ENCODE measurements at regions not wholly inside any gene's neighbourhood (a gene's known extent, or its start where the extent isn't known, plus 50 kb on each side); places are given as distances from the start of the nearest gene placed in this dataset.

GRCh38 chr15:36426691-36427090 is 152.7 kb upstream of the CDIN1 start:
- no peak for TF ChIP-seq CTCF (IDR thresholded peaks at IDR 0.05; ENCODE audit: unreplicated experiment)
- Mint-ChIP-seq H3K4me1 (peaks cover 21% of the 10 kb centered on the region), H3K4me3 (no peak overlapping the region), H3K9me3 (peaks cover 13% of the 10 kb centered on the region), H3K36me3 (peaks cover 6% of the 10 kb centered on the region), H3K27me3 (ENCODE audit: low read depth) (no peaks in the 10 kb centered on the region), H3K27ac (no peak overlapping the region)
- no peak for DNase-seq (ENCODE audit: low spot score in 2 of 2, unreplicated experiment in 2 of 2)

GRCh38 chr15:36428102-36428845 is 151.2 kb upstream of the CDIN1 start:
- no peak overlapping the region for H3K4me3 Mint-ChIP-seq

GRCh38 chr15:36429707-36430106 is 149.7 kb upstream of the CDIN1 start:
- no peaks in the 10 kb centered on the region for H3K27me3 Mint-ChIP-seq (ENCODE audit: low read depth)

More at GRCh38 chr15:36428102-36428845, 151.2 kb upstream of the CDIN1 start:
- no peak for DNase-seq (ENCODE audit: low spot score in 2 of 2, unreplicated experiment in 2 of 2)
- H3K4me1 Mint-ChIP-seq: peaks cover 21% of the 10 kb centered on the region
- TF ChIP-seq CTCF (IDR thresholded peaks at IDR 0.05; ENCODE audit: unreplicated experiment): no peak
- no peak overlapping the region for H3K27ac Mint-ChIP-seq
- no peaks in the 10 kb centered on the region for H3K27me3 Mint-ChIP-seq (ENCODE audit: low read depth)
- H3K36me3 Mint-ChIP-seq: peaks cover 3% of the 10 kb centered on the region
- H3K9me3 Mint-ChIP-seq: peaks cover 3% of the 10 kb centered on the region

GRCh38 chr15:36430280-36430679 is 149.1 kb upstream of the CDIN1 start:
- no peak for TF ChIP-seq CTCF (IDR thresholded peaks at IDR 0.05; ENCODE audit: unreplicated experiment)
- Mint-ChIP-seq H3K27ac (no peak overlapping the region), H3K4me3 (no peak overlapping the region), H3K36me3 (no peaks in the 10 kb centered on the region), H3K27me3 (ENCODE audit: low read depth) (no peaks in the 10 kb centered on the region), H3K9me3 (no peaks in the 10 kb centered on the region), H3K4me1 (peaks cover 21% of the 10 kb centered on the region)
- no peak for DNase-seq (ENCODE audit: low spot score in 2 of 2, unreplicated experiment in 2 of 2)

More at GRCh38 chr15:36429707-36430106, 149.7 kb upstream of the CDIN1 start:
- Mint-ChIP-seq H3K9me3 (no peaks in the 10 kb centered on the region), H3K4me3 (no peak overlapping the region), H3K4me1 (peaks cover 21% of the 10 kb centered on the region), H3K27ac (no peak overlapping the region), H3K36me3 (no peaks in the 10 kb centered on the region)
- DNase-seq (ENCODE audit: low spot score in 2 of 2, unreplicated experiment in 2 of 2): no peak
- no peak for TF ChIP-seq CTCF (IDR thresholded peaks at IDR 0.05; ENCODE audit: unreplicated experiment)

GRCh38 chr15:36430726-36431265 is 148.6 kb upstream of the CDIN1 start:
- no peak for TF ChIP-seq CTCF (IDR thresholded peaks at IDR 0.05; ENCODE audit: unreplicated experiment)
- H3K27me3 Mint-ChIP-seq (ENCODE audit: low read depth): no peaks in the 10 kb centered on the region
- H3K27ac Mint-ChIP-seq: no peak overlapping the region
- DNase-seq (ENCODE audit: low spot score in 2 of 2, unreplicated experiment in 2 of 2): no peak
- no peak overlapping the region for H3K4me3 Mint-ChIP-seq
- peaks cover 21% of the 10 kb centered on the region for H3K4me1 Mint-ChIP-seq
- no peaks in the 10 kb centered on the region for H3K36me3 Mint-ChIP-seq
- no peaks in the 10 kb centered on the region for H3K9me3 Mint-ChIP-seq

All from mesothelial cell of epicardium (in vitro differentiated cells).